HG03159 (cell line): ENCODE measurements at regions not wholly inside any gene's neighbourhood (a gene's known extent, or its start where the extent isn't known, plus 50 kb on each side); places are given as distances from the start of the nearest gene placed in this dataset.

Source experiments
- ATAC-seq: cut with Tn5 transposase; IDR thresholded peaks from one replicate; pipeline ENCODE4 v1.9.1; 2021; ENCODE audit warnings: mild to moderate bottlenecking, moderate library complexity; ENCODE audit not compliant: unreplicated experiment

GRCh38 chr16:66267292-66268014 lies 99.0 kb upstream of the CDH5 start:
- ATAC-seq: no peak

- ATAC-seq: no peak
Measured at GRCh38 chr16:66266436-66267291, 99.8 kb upstream of the CDH5 start.

- ATAC-seq: no peak
Measured at GRCh38 chr16:66265556-66266141, 100.8 kb upstream of the CDH5 start.

- no peak for ATAC-seq
Measured at GRCh38 chr16:66265048-66265415, 101.5 kb upstream of the CDH5 start.

- ATAC-seq: no peak
Measured at GRCh38 chr16:66264311-66265047, 102.0 kb upstream of the CDH5 start.

GRCh38 chr16:66263973-66264310 lies 102.5 kb upstream of the CDH5 start:
- no peak for ATAC-seq

- no peak for ATAC-seq
Measured at GRCh38 chr16:66263168-66263972, 103.1 kb upstream of the CDH5 start.

- ATAC-seq: no peak
Measured at GRCh38 chr16:66262253-66263167, 104.0 kb upstream of the CDH5 start.

GRCh38 chr16:66261826-66262225 lies 104.7 kb upstream of the CDH5 start:
- ATAC-seq: no peak

- ATAC-seq: no peak
Measured at GRCh38 chr16:66260522-66261254, 105.8 kb upstream of the CDH5 start.

- no peak for ATAC-seq
Measured at GRCh38 chr16:66258916-66259845, 107.3 kb upstream of the CDH5 start.

- no peak for ATAC-seq
Measured at GRCh38 chr16:66256919-66257318, 109.6 kb upstream of the CDH5 start.

- no peak for ATAC-seq
Measured at GRCh38 chr16:66255647-66256046, 110.8 kb upstream of the CDH5 start.

GRCh38 chr16:66254751-66255150 lies 111.7 kb upstream of the CDH5 start:
- no peak for ATAC-seq

GRCh38 chr16:66254106-66254505 lies 112.4 kb upstream of the CDH5 start:
- ATAC-seq: no peak

GRCh38 chr16:66251476-66252160 lies 114.9 kb upstream of the CDH5 start:
- ATAC-seq: no peak
